ENCODE measurements at regions not wholly inside any gene's neighbourhood (a gene's known extent, or its start where the extent isn't known, plus 50 kb on each side); places are given as distances from the start of the nearest gene placed in this dataset.

DNA sequence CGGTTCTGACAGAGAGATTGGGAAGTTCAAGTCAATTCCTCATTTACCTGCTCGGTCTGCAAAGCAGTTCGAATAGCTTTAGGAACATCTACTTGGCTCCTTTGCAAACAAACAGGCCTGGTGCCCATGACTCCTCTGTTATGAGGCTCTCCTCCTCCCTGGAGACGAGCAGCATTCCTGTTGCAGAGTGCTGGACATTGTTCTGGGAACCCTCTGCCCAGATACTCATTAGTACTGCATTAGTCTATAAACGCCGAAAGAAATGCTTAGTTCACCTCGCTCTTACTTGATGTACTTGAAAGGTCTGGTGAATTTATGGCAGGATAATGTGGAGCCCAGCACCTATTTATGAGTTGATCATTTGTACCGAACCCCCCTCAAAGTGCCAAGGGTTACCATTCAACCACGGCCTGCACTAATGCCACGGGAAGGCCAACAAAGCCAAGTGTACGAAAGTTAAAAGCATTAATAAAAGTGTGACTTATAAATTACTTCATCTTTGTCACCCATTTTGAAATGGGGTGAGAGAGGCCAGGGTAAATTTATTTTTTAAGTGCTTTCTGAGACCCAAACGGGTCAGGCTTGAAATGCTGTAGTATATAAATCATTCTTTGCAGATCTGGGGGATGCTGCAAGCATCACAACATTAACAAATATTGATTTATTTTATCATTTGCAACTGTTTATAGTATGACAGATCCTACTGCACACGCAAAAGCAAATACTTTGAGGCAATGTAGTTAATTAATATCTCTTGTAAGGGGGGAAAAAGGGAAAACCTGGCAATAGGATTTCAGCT is 478.9 kb upstream of the PSMD7 start:
- H3K4me3 ChIP-seq (ENCODE audit: low read depth, low read length), result no peak overlapping the region
- TF ChIP-seq, protein P1, sequence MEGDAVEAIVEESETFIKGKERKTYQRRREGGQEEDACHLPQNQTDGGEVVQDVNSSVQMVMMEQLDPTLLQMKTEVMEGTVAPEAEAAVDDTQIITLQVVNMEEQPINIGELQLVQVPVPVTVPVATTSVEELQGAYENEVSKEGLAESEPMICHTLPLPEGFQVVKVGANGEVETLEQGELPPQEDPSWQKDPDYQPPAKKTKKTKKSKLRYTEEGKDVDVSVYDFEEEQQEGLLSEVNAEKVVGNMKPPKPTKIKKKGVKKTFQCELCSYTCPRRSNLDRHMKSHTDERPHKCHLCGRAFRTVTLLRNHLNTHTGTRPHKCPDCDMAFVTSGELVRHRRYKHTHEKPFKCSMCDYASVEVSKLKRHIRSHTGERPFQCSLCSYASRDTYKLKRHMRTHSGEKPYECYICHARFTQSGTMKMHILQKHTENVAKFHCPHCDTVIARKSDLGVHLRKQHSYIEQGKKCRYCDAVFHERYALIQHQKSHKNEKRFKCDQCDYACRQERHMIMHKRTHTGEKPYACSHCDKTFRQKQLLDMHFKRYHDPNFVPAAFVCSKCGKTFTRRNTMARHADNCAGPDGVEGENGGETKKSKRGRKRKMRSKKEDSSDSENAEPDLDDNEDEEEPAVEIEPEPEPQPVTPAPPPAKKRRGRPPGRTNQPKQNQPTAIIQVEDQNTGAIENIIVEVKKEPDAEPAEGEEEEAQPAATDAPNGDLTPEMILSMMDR (IDR thresholded peaks at IDR 0.05; ENCODE audit: low read depth, low read length), result no peak
- in situ Hi-C loops (cut with HindIII; ENCODE audit: low sequenced_read_pairs), result no loop called here
- no peak for DNase-seq (ENCODE audit: low read depth, low spot score)

DNA sequence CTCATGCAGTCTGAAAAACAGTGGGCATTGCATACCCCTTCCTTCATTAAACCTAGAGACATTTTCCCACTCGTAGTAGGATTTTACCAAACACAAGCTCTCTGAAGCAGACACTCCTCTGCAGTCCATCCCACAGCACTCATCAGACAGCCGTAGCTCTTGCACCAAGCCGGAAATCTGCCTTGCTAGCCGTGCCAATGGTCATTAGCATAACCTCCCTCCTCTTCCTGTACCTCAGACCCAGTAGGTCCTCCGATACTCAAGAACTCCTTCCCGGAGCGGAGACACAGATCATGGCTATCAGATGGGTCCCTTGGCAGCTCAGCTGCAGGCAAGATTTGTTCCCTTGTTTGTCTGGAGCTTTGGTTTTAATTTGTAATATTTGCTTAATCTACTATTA is 483.1 kb upstream of the PSMD7 start:
- DNase-seq (ENCODE audit: low read depth, low spot score), result no peak
- no peak overlapping the region for H3K4me3 ChIP-seq (ENCODE audit: low read depth, low read length)
- in situ Hi-C loops (cut with HindIII; ENCODE audit: low sequenced_read_pairs), result no loop called here
- TF ChIP-seq, protein P1 (IDR thresholded peaks at IDR 0.05; ENCODE audit: low read depth, low read length), result no peak

DNA sequence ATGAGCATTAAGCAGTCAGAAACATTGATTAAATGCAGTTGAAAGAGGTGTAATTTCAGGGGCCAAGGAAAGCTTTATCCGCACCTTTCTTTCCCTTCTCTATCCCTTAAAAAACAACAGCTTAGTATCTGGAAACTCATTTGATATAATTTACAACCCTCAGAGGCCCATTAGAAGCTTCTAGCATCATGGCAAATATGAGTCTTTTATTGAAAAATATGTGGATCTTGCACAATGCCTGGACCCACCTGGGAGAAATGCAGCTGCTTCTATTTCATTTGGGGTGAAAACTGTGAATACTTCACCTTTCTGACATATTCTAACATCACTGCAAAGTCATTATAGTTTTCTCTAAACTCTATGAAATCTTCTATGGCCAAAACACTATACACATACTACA is 492.2 kb upstream of the PSMD7 start:
- no peak overlapping the region for H3K4me3 ChIP-seq (ENCODE audit: low read depth, low read length)
- DNase-seq (ENCODE audit: low read depth, low spot score), result no peak
- in situ Hi-C loops (cut with HindIII; ENCODE audit: low sequenced_read_pairs), result no loop called here
- TF ChIP-seq, protein P1 (IDR thresholded peaks at IDR 0.05; ENCODE audit: low read depth, low read length), result no peak

DNA sequence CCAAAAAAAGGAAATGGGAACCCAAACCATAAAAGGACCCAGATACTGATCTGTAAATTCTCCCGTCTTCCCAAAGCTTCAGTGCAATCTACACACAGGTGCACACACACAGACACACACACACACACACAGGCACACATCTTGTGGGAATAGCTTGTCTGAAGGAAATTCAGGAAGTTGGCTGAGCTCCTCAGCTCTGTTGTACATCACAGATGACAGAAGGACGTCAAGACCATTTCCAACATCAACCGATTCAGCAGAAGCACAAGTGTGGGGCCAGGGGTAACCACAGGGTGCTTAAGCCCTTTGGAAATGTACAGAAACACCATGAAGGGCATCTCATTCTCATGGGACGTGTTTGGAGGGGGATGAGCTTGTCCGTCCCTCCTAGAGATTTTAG is 498.1 kb upstream of the PSMD7 start:
- TF ChIP-seq, protein P1 (IDR thresholded peaks at IDR 0.05; ENCODE audit: low read depth, low read length), result no peak
- no peak for DNase-seq (ENCODE audit: low read depth, low spot score)
- H3K4me3 ChIP-seq (ENCODE audit: low read depth, low read length), result no peak overlapping the region
- in situ Hi-C loops (cut with HindIII; ENCODE audit: low sequenced_read_pairs), result no loop called here

DNA sequence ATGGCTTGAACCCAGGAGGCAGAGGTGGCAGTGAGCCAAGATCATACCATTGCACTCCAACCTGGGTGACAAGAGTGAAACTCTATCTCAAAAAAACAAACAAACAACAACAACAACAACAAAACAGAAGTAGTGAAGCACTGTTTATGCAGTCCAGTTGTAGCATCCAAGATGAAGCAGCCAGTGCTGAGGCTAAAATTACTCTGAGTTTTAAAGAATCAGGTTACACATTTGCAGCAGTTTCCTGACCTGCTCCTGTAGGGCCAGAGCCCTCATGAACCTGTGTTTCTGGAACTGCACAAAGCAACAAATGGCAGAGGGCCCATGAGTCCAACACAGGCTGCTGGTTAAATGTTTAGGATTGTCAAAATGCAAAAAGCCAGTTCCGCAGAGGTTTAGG is 499.5 kb upstream of the PSMD7 start:
- TF ChIP-seq, protein P1 (IDR thresholded peaks at IDR 0.05; ENCODE audit: low read depth, low read length), result no peak
- in situ Hi-C loops (cut with HindIII; ENCODE audit: low sequenced_read_pairs), result no loop called here
- DNase-seq (ENCODE audit: low read depth, low spot score), result no peak

DNA sequence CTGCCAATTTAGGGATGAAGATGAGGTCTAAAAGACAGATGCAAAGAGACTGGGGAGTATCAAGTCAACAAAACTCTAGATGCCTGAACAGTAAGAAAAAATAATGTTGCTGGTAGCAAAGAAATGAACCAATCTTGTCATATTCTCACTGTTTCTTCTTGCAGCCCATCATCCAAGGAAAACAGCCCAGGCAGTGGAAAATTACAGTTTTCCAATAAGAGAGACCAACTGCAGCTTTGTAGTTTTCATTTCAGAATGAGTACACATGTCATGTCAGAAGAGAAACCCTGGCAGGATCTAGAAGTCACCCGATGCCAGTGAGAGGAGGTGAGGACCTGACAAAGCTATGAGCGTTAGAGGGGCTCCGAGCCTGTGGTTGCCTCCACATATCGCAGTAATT is 500.4 kb upstream of the PSMD7 start:
- H3K4me3 ChIP-seq (ENCODE audit: low read depth, low read length), result no peak overlapping the region
- no peak for DNase-seq (ENCODE audit: low read depth, low spot score)
- in situ Hi-C loops (cut with HindIII; ENCODE audit: low sequenced_read_pairs), result no loop called here
- TF ChIP-seq, protein P1 (IDR thresholded peaks at IDR 0.05; ENCODE audit: low read depth, low read length), result no peak

More for the DNA sequence above, 499.5 kb upstream of the PSMD7 start:
- no peak overlapping the region for H3K4me3 ChIP-seq (ENCODE audit: low read depth, low read length)
